ENCODE measurements at regions not wholly inside any gene's neighbourhood (a gene's known extent, or its start where the extent isn't known, plus 50 kb on each side); places are given as distances from the start of the nearest gene placed in this dataset.

- TF ChIP-seq POLR2A (IDR thresholded peaks at IDR 0.05; ENCODE audit: low read depth, low read length), result no peak
- TF ChIP-seq POLR2AphosphoS5 (IDR thresholded peaks at IDR 0.05; ENCODE audit: low read depth, low read length), result no peak
These were observed 306.0 kb upstream of the RBFOX1 start for GRCh38 chr16:7026639-7027038.

Measured in GM12892 (cell line).